B cell (primary cell): ENCODE measurements at regions not wholly inside any gene's neighbourhood (a gene's known extent, or its start where the extent isn't known, plus 50 kb on each side); places are given as distances from the start of the nearest gene placed in this dataset.

ENCODE experiments used
- EZH2 ChIP-seq: IDR thresholded peaks from 2 replicates; pipeline ENCODE4 v1.6.1; 2012; ENCODE audit warnings: borderline replicate concordance, low read depth, mild to moderate bottlenecking, moderate library complexity, low read length; ENCODE audit not compliant: insufficient read depth, poor library complexity, severe bottlenecking
- TF ChIP-seq, protein P1 (sequence below): fragments of 200-600 bp; IDR thresholded peaks from one replicate; pipeline ENCODE4 v1.8.0; 2022; ENCODE audit warnings: antibody characterized with exemption, mild to moderate bottlenecking

DNA sequence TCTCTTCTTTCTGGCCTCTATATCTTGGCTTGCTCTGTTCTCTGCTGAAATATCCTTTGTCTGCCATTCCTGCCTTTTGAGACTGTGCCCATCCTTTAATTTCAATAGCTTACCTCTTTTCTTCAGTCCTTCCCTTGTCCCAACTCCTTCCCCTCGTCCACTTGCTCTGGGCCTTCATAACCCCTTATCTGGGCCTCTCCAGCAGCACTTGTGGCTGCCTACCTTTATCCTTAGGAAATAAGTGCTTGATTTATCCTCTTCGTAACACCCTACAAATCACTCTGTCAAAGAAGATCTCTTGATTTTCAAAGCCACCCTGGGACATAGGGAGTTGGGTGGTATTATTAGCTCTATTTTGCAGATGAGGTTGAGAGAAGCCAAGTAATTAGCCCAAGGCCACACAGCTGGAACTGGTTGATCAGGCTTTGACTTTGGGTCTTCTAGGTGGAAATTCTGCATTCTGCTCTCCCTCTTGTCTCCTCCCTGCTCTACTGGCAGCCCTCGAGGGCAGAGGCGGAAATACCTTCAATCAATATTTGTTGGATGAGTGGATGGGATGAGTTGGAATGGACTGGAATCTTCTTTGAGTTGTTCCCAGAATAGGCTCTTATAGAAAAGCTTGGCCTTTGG, 84.0 kb upstream of the TLE3 start:
- TF ChIP-seq EZH2 = no peak
- TF ChIP-seq, protein P1, sequence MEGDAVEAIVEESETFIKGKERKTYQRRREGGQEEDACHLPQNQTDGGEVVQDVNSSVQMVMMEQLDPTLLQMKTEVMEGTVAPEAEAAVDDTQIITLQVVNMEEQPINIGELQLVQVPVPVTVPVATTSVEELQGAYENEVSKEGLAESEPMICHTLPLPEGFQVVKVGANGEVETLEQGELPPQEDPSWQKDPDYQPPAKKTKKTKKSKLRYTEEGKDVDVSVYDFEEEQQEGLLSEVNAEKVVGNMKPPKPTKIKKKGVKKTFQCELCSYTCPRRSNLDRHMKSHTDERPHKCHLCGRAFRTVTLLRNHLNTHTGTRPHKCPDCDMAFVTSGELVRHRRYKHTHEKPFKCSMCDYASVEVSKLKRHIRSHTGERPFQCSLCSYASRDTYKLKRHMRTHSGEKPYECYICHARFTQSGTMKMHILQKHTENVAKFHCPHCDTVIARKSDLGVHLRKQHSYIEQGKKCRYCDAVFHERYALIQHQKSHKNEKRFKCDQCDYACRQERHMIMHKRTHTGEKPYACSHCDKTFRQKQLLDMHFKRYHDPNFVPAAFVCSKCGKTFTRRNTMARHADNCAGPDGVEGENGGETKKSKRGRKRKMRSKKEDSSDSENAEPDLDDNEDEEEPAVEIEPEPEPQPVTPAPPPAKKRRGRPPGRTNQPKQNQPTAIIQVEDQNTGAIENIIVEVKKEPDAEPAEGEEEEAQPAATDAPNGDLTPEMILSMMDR = no peak
